ENCODE measurements at regions not wholly inside any gene's neighbourhood (a gene's known extent, or its start where the extent isn't known, plus 50 kb on each side); places are given as distances from the start of the nearest gene placed in this dataset.

- TF ChIP-seq, protein P1, sequence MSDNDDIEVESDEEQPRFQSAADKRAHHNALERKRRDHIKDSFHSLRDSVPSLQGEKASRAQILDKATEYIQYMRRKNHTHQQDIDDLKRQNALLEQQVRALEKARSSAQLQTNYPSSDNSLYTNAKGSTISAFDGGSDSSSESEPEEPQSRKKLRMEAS (IDR thresholded peaks at IDR 0.05), result no peak
Observed at GRCh38 chr7:55272328-55272727, 92.8 kb upstream of the LANCL2 start (continued).

Measured in H1 (cell line).